ENCODE measurements at regions not wholly inside any gene's neighbourhood (a gene's known extent, or its start where the extent isn't known, plus 50 kb on each side); places are given as distances from the start of the nearest gene placed in this dataset.
"Not testable (repeated sequence)": the region's sequence is repeated elsewhere in the genome, so short reads cannot be mapped to it uniquely, and the experiment has no call there.

GRCh38 chr2:240254337-240255164, 114.1 kb upstream of the OTOS start:
- DNase-seq (ENCODE audit: low read depth in 2 of 2): no peak

GRCh38 chr2:240255165-240255491, 114.7 kb upstream of the OTOS start:
- DNase-seq (ENCODE audit: low read depth in 2 of 2): no peak

GRCh38 chr2:240255811-240256703, 115.6 kb upstream of the OTOS start:
- DNase-seq (ENCODE audit: low read depth in 2 of 2): no peak

GRCh38 chr2:240256704-240257637, 116.5 kb upstream of the OTOS start:
- DNase-seq (ENCODE audit: low read depth in 2 of 2): no peak

- DNase-seq (ENCODE audit: low read depth in 2 of 2): no peak
Measured at GRCh38 chr2:240257940-240258580, 117.6 kb upstream of the OTOS start.

GRCh38 chr2:240258685-240259084, 118.2 kb upstream of the OTOS start:
- DNase-seq (ENCODE audit: low read depth in 2 of 2): no peak

- DNase-seq (ENCODE audit: low read depth in 2 of 2): no peak
Measured at GRCh38 chr2:240259201-240259923, 118.9 kb upstream of the OTOS start.

GRCh38 chr2:240259924-240260529, 119.6 kb upstream of the OTOS start:
- DNase-seq (ENCODE audit: low read depth in 2 of 2): no peak

- no peak for DNase-seq (ENCODE audit: low read depth in 2 of 2)
Measured at GRCh38 chr2:240260664-240261063, 120.2 kb upstream of the OTOS start.

GRCh38 chr2:240262578-240262977, 122.1 kb upstream of the OTOS start:
- DNase-seq (ENCODE audit: low read depth in 2 of 2): not testable (repeated sequence)

GRCh38 chr2:240269380-240269779, 128.9 kb upstream of the OTOS start:
- no peak for DNase-seq (ENCODE audit: low read depth in 2 of 2)

- no peak for DNase-seq (ENCODE audit: low read depth in 2 of 2)
Measured at GRCh38 chr2:240269886-240270285, 129.4 kb upstream of the OTOS start.

GRCh38 chr2:240271716-240272341, 131.4 kb upstream of the OTOS start:
- DNase-seq (ENCODE audit: low read depth in 2 of 2): no peak

GRCh38 chr2:240275386-240275785, 134.9 kb upstream of the OTOS start:
- no peak for DNase-seq (ENCODE audit: low read depth in 2 of 2)

GRCh38 chr2:240277073-240277806, 136.8 kb upstream of the OTOS start:
- no peak for DNase-seq (ENCODE audit: low read depth in 2 of 2)

GRCh38 chr2:240277807-240278522, 137.5 kb upstream of the OTOS start:
- DNase-seq (ENCODE audit: low read depth in 2 of 2): no peak

GRCh38 chr2:240278661-240279060, 138.2 kb upstream of the OTOS start:
- no peak for DNase-seq (ENCODE audit: low read depth in 2 of 2)

GRCh38 chr2:240280621-240281020, 140.2 kb upstream of the OTOS start:
- DNase-seq (ENCODE audit: low read depth in 2 of 2): no peak

Measured in activated CD8-positive, alpha-beta memory T cell treated with anti-CD3 and anti-CD28 coated beads for 4 hours (primary cell).